T47D (cell line): ENCODE measurements at regions not wholly inside any gene's neighbourhood (a gene's known extent, or its start where the extent isn't known, plus 50 kb on each side); places are given as distances from the start of the nearest gene placed in this dataset.

Source experiments
- DNase-seq, 2 experiments: peaks; one replicate each; pipeline versions ENCODE4 v3.0.0 to v3.0.0-alpha.2; 2011 to 2012; ENCODE audit warnings: low read depth in 1 of 2, low spot score in 1 of 2
- JUND ChIP-seq: IDR thresholded peaks from 2 replicates; pipeline ENCODE4 v1.6.1; 2012; ENCODE audit warnings: low read depth
- in situ Hi-C: cut with HindIII; loops from 2 replicates; pipeline ENCODE4 v1.10.0; 2016; ENCODE audit warnings: low sequenced_read_pairs, low pct_unique_long_range_greater_than_20kb

DNA sequence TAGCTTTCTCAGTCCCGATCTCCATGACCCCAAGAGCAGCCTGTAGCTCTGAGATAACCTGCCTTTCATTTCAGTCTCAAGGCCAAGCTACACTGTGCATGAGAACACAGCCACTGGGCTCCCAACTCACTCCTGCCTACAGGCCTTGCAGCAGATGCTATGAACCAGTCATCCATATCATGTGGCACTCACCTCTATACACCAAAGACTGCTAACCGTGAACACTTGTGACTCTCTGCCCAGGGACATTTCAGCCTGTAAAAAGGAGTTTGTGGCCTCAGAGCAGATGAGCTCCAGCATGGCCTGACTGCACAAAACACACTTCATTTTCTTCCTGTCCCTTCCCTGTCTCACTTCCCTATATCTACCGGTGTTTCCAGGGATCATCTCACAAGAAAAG is 56.9 kb upstream of the NPY start:
- no peak for DNase-seq
- TF ChIP-seq JUND: no peak
- in situ Hi-C loops: no loop called here

DNA sequence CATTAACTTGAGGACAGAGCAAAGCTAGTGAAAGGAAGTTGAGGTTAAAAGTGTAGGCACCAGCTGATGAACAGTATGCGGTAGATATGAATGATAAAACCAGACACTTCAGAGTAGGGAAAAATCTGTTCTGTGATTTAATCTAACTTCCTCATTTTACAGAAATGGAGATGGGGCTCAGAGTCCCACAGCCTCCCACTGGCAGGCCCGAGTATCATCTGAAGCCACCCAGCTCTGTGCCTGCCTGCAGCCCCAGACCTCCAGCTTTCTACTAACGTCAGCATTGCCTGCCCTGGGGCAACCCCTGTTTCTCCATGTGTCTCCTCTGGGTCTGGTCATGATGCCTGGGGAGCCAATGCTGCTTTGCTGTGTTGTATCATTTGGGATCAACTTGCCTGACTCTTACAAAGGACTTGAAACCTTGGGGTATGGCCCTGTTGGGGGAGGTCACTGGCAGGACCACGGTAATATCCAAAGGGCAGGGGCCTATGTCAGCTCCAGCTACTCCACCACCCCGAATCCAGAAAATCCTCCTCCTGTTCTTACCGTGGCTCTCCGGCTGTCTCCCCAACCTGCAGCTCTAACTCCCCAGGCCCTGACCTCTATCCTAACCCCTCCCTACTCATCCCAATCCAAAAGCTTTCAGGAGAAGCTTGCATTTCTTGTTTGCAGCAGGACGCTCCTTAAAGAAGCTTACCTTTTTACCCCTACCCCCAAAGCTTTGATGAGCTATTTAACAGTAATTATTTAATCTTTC is 56.2 kb upstream of the NPY start:
- no peak for TF ChIP-seq JUND
- in situ Hi-C loops: no loop called here
- no peak for DNase-seq

- in situ Hi-C loops: no loop called here
- no peak for DNase-seq
- no peak for TF ChIP-seq JUND
Observed at GRCh38 chr7:24229481-24230226, 54.3 kb upstream of the NPY start.

GRCh38 chr7:24231493-24231892 is 52.5 kb upstream of the NPY start:
- in situ Hi-C loops: no loop called here
- no peak for DNase-seq
- TF ChIP-seq JUND: no peak

DNA sequence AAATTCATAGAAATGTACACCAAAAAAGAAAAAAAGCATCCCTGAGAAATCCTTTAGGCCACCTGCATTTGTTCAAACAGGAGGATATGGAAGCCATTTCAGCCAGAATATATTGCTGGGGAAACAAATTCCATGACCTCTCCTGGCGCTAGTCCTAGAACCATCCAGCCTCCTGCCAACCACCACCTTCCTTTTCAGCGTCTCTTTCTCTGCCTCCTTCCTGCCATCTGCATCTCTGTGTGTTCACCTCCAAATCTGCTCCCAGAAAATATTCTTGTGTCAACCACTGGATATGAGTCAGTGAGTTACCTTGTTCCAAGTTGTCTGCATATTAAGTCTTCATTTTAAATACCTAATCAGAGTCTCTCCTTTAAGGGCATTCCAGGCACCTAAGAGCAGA is 50.6 kb upstream of the NPY start:
- no peak for TF ChIP-seq JUND
- DNase-seq: no peak
- in situ Hi-C loops: no loop called here
